ENCODE measurements at regions not wholly inside any gene's neighbourhood (a gene's known extent, or its start where the extent isn't known, plus 50 kb on each side); places are given as distances from the start of the nearest gene placed in this dataset.

GRCh38 chr9:86893811-86894490 is 53.4 kb downstream of the GAS1 start:
- DNase-seq: no peak

- no peak for DNase-seq
Observed at GRCh38 chr9:86892576-86892975, 54.7 kb downstream of the GAS1 start.

- no peak for DNase-seq
Observed at GRCh38 chr9:86891886-86892437, 55.3 kb downstream of the GAS1 start.

- DNase-seq: no peak
Observed at GRCh38 chr9:86891091-86891490, 56.2 kb downstream of the GAS1 start.

GRCh38 chr9:86885232-86885631 is 62.1 kb downstream of the GAS1 start:
- no peak for DNase-seq

GRCh38 chr9:86876621-86877196 is 70.6 kb downstream of the GAS1 start:
- DNase-seq: no peak

GRCh38 chr9:86868616-86869015 is 78.7 kb downstream of the GAS1 start:
- no peak for DNase-seq

- no peak for DNase-seq
Observed at GRCh38 chr9:86867804-86868313, 79.4 kb downstream of the GAS1 start.

- no peak for DNase-seq
Observed at GRCh38 chr9:86865952-86866351, 81.4 kb downstream of the GAS1 start.

- no peak for DNase-seq
Observed at GRCh38 chr9:86860006-86860405, 87.3 kb downstream of the GAS1 start.

GRCh38 chr9:86859056-86859455 is 88.2 kb downstream of the GAS1 start:
- no peak for DNase-seq

GRCh38 chr9:86858009-86858408 is 89.3 kb downstream of the GAS1 start:
- DNase-seq: no peak

- DNase-seq: no peak
Observed at GRCh38 chr9:86856259-86856658, 91.0 kb downstream of the GAS1 start.

GRCh38 chr9:86854898-86855523 is 92.3 kb downstream of the GAS1 start:
- no peak for DNase-seq

GRCh38 chr9:86846656-86847055 is 100.7 kb downstream of the GAS1 start:
- no peak for DNase-seq

- DNase-seq: no peak
Observed at GRCh38 chr9:86843206-86843605, 104.1 kb downstream of the GAS1 start.

- DNase-seq: no peak
Observed at GRCh38 chr9:86842573-86842972, 104.7 kb downstream of the GAS1 start.

- no peak for DNase-seq
Observed at GRCh38 chr9:86839522-86839921, 107.8 kb downstream of the GAS1 start.

- DNase-seq: no peak
Observed at GRCh38 chr9:86838519-86839497, 108.5 kb downstream of the GAS1 start.

- no peak for DNase-seq
Observed at GRCh38 chr9:86837345-86837744, 110.0 kb downstream of the GAS1 start.

GRCh38 chr9:86836797-86837196 is 110.5 kb downstream of the GAS1 start:
- no peak for DNase-seq

GRCh38 chr9:86836266-86836665 is 111.0 kb downstream of the GAS1 start:
- no peak for DNase-seq

- DNase-seq: no peak
Observed at GRCh38 chr9:86830356-86830755, 117.0 kb downstream of the GAS1 start.

Data from midbrain (tissue), 1 donor.